A549 (cell line): ENCODE measurements at regions not wholly inside any gene's neighbourhood (a gene's known extent, or its start where the extent isn't known, plus 50 kb on each side); places are given as distances from the start of the nearest gene placed in this dataset.

ENCODE experiments used
- ATAC-seq, 2 experiments: fragments of 200-7000 bp in 1 of 2; fragments of >200 bp in 1 of 2; cut with Nextera tagmentation in 1 of 2; cut with Tn5 transposase in 1 of 2; 3 replicates each; pipeline versions ENCODE4 v1.8.0 to v1.9.1; 2018 to 2020; ENCODE audit warnings: mild to moderate bottlenecking in 1 of 2, moderate library complexity in 1 of 2
- CTCF ChIA-PET: fragments of 300-600 bp; sonication (Branson Sonifier 250); formaldehyde crosslinking; extraction: SDS; loops from one replicate; lab custom pipeline; 2021; ENCODE audit warnings: antibody characterized with exemption, inconsistent platforms; lab: Yijun Ruan, JAX
- POLR2A ChIA-PET: fragments of 350-600 bp; formaldehyde crosslinking; extraction: SDS; loops from one replicate; lab custom pipeline; 2021; ENCODE audit warnings: antibody characterized with exemption, inconsistent platforms; lab: Yijun Ruan, JAX
- DNase-seq, 2 experiments: peaks; one replicate each; pipeline versions ENCODE4 v3.0.0 to v3.0.0-alpha.2; 2011 to 2016; ENCODE audit warnings: low read depth in 1 of 2, low spot score in 1 of 2
- FAIRE-seq: peaks from 2 replicates; lab custom pipeline; 2011; peaks lifted over from hg19 to GRCh38; lab: Jason Lieb, UNC
- H3K27ac ChIP-seq, 2 experiments: fragments of >200 bp; sonication (Bioruptor Twin); formaldehyde crosslinking; 3 replicates each; pipeline ENCODE4 v1.5.1; 2016 to 2017
- H3K4me1 ChIP-seq: fragments of >200 bp; sonication (Bioruptor Twin); formaldehyde crosslinking; 3 replicates; pipeline ENCODE4 v1.6.1; 2016
- H3K4me2 ChIP-seq: fragments of >200 bp; sonication (Bioruptor Twin); formaldehyde crosslinking; 3 replicates; pipeline ENCODE4 v1.6.1; 2016
- H3K4me3 ChIP-seq: fragments of >200 bp; sonication (Bioruptor Twin); formaldehyde crosslinking; 3 replicates; pipeline ENCODE4 v1.5.1; 2016
- H3K9me3 ChIP-seq: fragments of >200 bp; sonication (Bioruptor Twin); formaldehyde crosslinking; 3 replicates; pipeline ENCODE4 v1.6.1; 2016
- ATOH8 ChIP-seq: fragments of 250-450 bp; sonication (Bioruptor Pico); IDR thresholded peaks from 2 replicates; pipeline ENCODE4 v1.5.0; 2020; ENCODE audit warnings: low read depth, mild to moderate bottlenecking, moderate library complexity
- BHLHE40 ChIP-seq: IDR thresholded peaks from 2 replicates; pipeline ENCODE4 v1.6.1; 2012; ENCODE audit warnings: low read depth, low read length, inconsistent platforms
- CBX2 ChIP-seq: fragments of 200-600 bp; sonication (generic); IDR thresholded peaks from 2 replicates; pipeline ENCODE4 v1.6.1; 2016; ENCODE audit warnings: low read depth, mild to moderate bottlenecking, borderline replicate concordance
- CEBPB ChIP-seq, 2 experiments: fragments of >200 bp in 1 of 2; sonication (Bioruptor Twin) in 1 of 2; formaldehyde crosslinking in 1 of 2; IDR thresholded peaks; 2 replicates each; pipeline ENCODE4 v1.6.1; 2012 to 2016
- CHD4 ChIP-seq: fragments of 200-600 bp; sonication (generic); IDR thresholded peaks from 2 replicates; pipeline ENCODE4 v1.6.1; 2016; ENCODE audit warnings: antibody characterized with exemption, mild to moderate bottlenecking, borderline replicate concordance
- EHMT2 ChIP-seq: fragments of 200-600 bp; sonication (generic); IDR thresholded peaks from 2 replicates; pipeline ENCODE4 v1.6.1; 2016; ENCODE audit warnings: antibody characterized with exemption, low read depth, mild to moderate bottlenecking, moderate library complexity
- FOSB ChIP-seq: fragments of 250-450 bp; sonication (Bioruptor Pico); IDR thresholded peaks from 2 replicates; pipeline ENCODE4 v1.5.0; 2020; ENCODE audit warnings: mild to moderate bottlenecking, moderate library complexity
- FOXS1 ChIP-seq: fragments of 250-450 bp; sonication (Bioruptor Pico); IDR thresholded peaks from 2 replicates; pipeline ENCODE4 v1.5.0; 2020; ENCODE audit warnings: mild to moderate bottlenecking, moderate library complexity
- HEYL ChIP-seq: fragments of 250-450 bp; sonication (Bioruptor Pico); IDR thresholded peaks from 2 replicates; pipeline ENCODE4 v1.8.0; 2021; ENCODE audit warnings: mild to moderate bottlenecking, moderate library complexity
- HOXA7 ChIP-seq: fragments of 250-450 bp; sonication (Bioruptor Pico); IDR thresholded peaks from 2 replicates; pipeline ENCODE4 v1.5.0; 2020; ENCODE audit warnings: mild to moderate bottlenecking, moderate library complexity
- HOXB13 ChIP-seq: fragments of 250-450 bp; sonication (Bioruptor Pico); IDR thresholded peaks from 2 replicates; pipeline ENCODE4 v1.5.0; 2020; ENCODE audit warnings: low read depth, mild to moderate bottlenecking, moderate library complexity
- JUNB ChIP-seq: fragments of >200 bp; sonication (Bioruptor Twin); formaldehyde crosslinking; IDR thresholded peaks from 2 replicates; pipeline ENCODE4 v1.6.1; 2016
- KDM5A ChIP-seq: fragments of 200-600 bp; sonication (generic); IDR thresholded peaks from 2 replicates; pipeline ENCODE4 v1.6.1; 2016; ENCODE audit warnings: antibody characterized with exemption, mild to moderate bottlenecking
- MAFK ChIP-seq: fragments of 450-650 bp; IDR thresholded peaks from 2 replicates; pipeline ENCODE4 v1.6.1; 2014; ENCODE audit not compliant: partially characterized antibody
- MAZ ChIP-seq: fragments of 150-350 bp; IDR thresholded peaks from 2 replicates; pipeline ENCODE4 v1.6.1; 2014; ENCODE audit warnings: antibody characterized with exemption, low read depth, low read length, borderline replicate concordance
- MYC ChIP-seq: IDR thresholded peaks from 2 replicates; pipeline ENCODE4 v1.6.1; 2012; ENCODE audit warnings: mild to moderate bottlenecking, inconsistent platforms, low read length, improper control_type of control experiment, borderline replicate concordance
- NFE2L2 ChIP-seq: fragments of 150-350 bp; conservative IDR thresholded peaks from 2 replicates; pipeline ENCODE4 v1.6.1; 2014; ENCODE audit warnings: low read length
- NPAS2 ChIP-seq: fragments of 250-450 bp; sonication (Bioruptor Pico); IDR thresholded peaks from 2 replicates; pipeline ENCODE4 v1.8.0; 2022; ENCODE audit warnings: mild to moderate bottlenecking, moderate library complexity, borderline replicate concordance
- POLR2AphosphoS2 ChIP-seq: conservative IDR thresholded peaks from 2 replicates; pipeline ENCODE4 v1.6.1; 2012; ENCODE audit warnings: low read length, improper control_type of control experiment, inconsistent platforms
- RARB ChIP-seq: fragments of 250-450 bp; sonication (Bioruptor Pico); IDR thresholded peaks from 2 replicates; pipeline ENCODE4 v1.8.0; 2021; ENCODE audit warnings: mild to moderate bottlenecking, moderate library complexity
- RFX5 ChIP-seq: fragments of 450-650 bp; IDR thresholded peaks from 2 replicates; pipeline ENCODE4 v1.7.1; 2014; ENCODE audit warnings: antibody characterized with exemption, mild to moderate bottlenecking, moderate library complexity
- SMC3 ChIP-seq: fragments of >200 bp; sonication (Bioruptor Twin); formaldehyde crosslinking; IDR thresholded peaks from 3 replicates; pipeline ENCODE4 v1.6.1; 2018; ENCODE audit warnings: inconsistent platforms
- SREBF2 ChIP-seq: fragments of 450-650 bp; IDR thresholded peaks from 2 replicates; pipeline ENCODE4 v1.6.1; 2014; ENCODE audit warnings: mild to moderate bottlenecking, moderate library complexity
- ZC3H11A ChIP-seq: fragments of 450-650 bp; IDR thresholded peaks from 2 replicates; pipeline ENCODE4 v1.6.1; 2014; ENCODE audit warnings: antibody characterized with exemption, mild to moderate bottlenecking
- WGBS: methylation state at CpG from one replicate; pipeline ENCODE4 v1.1.6; 2017; ENCODE audit errors: missing lambda C conversion rate; 5-methylcytosine and 5-hydroxymethylcytosine counted together
- TF ChIP-seq, protein P1 (sequence below): fragments of >200 bp; sonication (Bioruptor Twin); formaldehyde crosslinking; IDR thresholded peaks from 3 replicates; pipeline ENCODE4 v1.6.1; 2016
- TF ChIP-seq, protein P2 (sequence below): IDR thresholded peaks from 2 replicates; pipeline ENCODE4 v1.6.1; 2012
- TF ChIP-seq, protein P3 (sequence below): fragments of 450-650 bp; IDR thresholded peaks from 2 replicates; pipeline ENCODE4 v1.6.1; 2014; ENCODE audit warnings: antibody characterized with exemption

DNA sequence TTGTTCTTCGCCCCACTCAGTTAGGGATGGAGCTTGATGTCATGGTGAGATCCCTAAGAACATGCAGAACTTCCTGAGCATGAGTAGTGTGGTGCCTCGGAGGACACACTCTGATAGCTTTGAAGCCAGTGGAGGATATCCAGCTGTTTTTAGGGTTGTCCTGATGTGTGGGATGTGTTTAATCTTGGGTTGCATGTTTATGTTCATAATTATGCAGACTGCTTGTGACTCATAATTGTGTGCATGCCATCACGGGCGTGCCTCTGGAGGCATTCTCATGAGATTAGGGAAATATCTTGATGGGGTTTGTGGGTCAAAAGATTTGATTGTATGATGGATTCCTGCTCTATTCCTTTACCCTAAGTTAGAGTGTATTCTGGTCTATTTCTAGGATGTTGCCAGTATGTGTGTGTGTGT is 267.4 kb upstream of the PELI2 start:
- DNase-seq (peak in 1 of 2 experiments; percentile 10), ATAC-seq (peak in 1 of 2 experiments; percentile 36; a peak in 2 of 6 replicates), FAIRE-seq (no peak)
- ChIA-PET CTCF (interaction anchor here (0.6 kb wide), 1 partner anchor 649 kb away, joined by 3 read pairs; no protein-coding TSS in a partner anchor), POLR2A (no interaction called here)
- no peak overlapping the region for H3K4me3 ChIP-seq
- 47% methylated on average over 4 of the region's 4 CpGs for WGBS
- no peak overlapping the region for H3K4me2 ChIP-seq
- TF ChIP-seq FOXS1 (CRISPR knock-in tag) (no peak), CEBPB (IDR thresholded peaks at IDR 0.05) (no peak), NPAS2 (no peak), BHLHE40 (no peak), RARB (CRISPR knock-in tag) (no peak)
- TF ChIP-seq, protein P1, sequence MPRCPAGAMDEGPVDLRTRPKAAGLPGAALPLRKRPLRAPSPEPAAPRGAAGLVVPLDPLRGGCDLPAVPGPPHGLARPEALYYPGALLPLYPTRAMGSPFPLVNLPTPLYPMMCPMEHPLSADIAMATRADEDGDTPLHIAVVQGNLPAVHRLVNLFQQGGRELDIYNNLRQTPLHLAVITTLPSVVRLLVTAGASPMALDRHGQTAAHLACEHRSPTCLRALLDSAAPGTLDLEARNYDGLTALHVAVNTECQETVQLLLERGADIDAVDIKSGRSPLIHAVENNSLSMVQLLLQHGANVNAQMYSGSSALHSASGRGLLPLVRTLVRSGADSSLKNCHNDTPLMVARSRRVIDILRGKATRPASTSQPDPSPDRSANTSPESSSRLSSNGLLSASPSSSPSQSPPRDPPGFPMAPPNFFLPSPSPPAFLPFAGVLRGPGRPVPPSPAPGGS, result no peak
- no peaks in the 10 kb centered on the region for H3K9me3 ChIP-seq
- no peak overlapping the region for H3K27ac ChIP-seq
- H3K4me1 ChIP-seq, result peaks cover 24% of the 10 kb centered on the region; the same call in 2 of the 3 replicates

- peaks cover 24% of the 10 kb centered on the region; the same call in 2 of the 3 replicates for H3K4me1 ChIP-seq
- ATAC-seq (no peak), FAIRE-seq (no peak), DNase-seq (no peak)
- ChIA-PET CTCF (interaction anchor here (0.6 to 1.0 kb wide), 2 partner anchors 120 to 649 kb away, joined by 3 read pairs; no protein-coding TSS in a partner anchor), POLR2A (no interaction called here)
- H3K4me3 ChIP-seq, result no peak overlapping the region
- WGBS, result 83% methylated on average over 2 of the region's 2 CpGs
- TF ChIP-seq EHMT2 (no peak), SMC3 (no peak), RARB (CRISPR knock-in tag) (no peak), HOXB13 (CRISPR knock-in tag) (no peak), JUNB (no peak), CEBPB (IDR thresholded peaks at IDR 0.05) (no peak), MYC (no peak), HOXA7 (no peak), NFE2L2 (no peak), CHD4 (no peak), KDM5A (no peak), MAZ (no peak)
- TF ChIP-seq, protein P2, sequence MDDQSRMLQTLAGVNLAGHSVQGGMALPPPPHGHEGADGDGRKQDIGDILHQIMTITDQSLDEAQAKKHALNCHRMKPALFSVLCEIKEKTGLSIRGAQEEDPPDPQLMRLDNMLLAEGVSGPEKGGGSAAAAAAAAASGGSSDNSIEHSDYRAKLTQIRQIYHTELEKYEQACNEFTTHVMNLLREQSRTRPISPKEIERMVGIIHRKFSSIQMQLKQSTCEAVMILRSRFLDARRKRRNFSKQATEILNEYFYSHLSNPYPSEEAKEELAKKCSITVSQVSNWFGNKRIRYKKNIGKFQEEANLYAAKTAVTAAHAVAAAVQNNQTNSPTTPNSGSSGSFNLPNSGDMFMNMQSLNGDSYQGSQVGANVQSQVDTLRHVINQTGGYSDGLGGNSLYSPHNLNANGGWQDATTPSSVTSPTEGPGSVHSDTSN, result no peak
- TF ChIP-seq, protein P3, sequence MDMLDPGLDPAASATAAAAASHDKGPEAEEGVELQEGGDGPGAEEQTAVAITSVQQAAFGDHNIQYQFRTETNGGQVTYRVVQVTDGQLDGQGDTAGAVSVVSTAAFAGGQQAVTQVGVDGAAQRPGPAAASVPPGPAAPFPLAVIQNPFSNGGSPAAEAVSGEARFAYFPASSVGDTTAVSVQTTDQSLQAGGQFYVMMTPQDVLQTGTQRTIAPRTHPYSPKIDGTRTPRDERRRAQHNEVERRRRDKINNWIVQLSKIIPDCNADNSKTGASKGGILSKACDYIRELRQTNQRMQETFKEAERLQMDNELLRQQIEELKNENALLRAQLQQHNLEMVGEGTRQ, result no peak
- H3K9me3 ChIP-seq, result no peaks in the 10 kb centered on the region
- H3K4me2 ChIP-seq, result no peak overlapping the region
- no peak overlapping the region for H3K27ac ChIP-seq
Measured at GRCh38 chr14:55851301-55851700, 266.9 kb upstream of the PELI2 start.

- ChIA-PET CTCF (interaction anchor here (1.0 kb wide), 1 partner anchor 120 kb away, joined by 3 read pairs; no protein-coding TSS in a partner anchor), POLR2A (no interaction called here)
- no peak overlapping the region for H3K4me2 ChIP-seq
- H3K4me3 ChIP-seq, result no peak overlapping the region
- H3K27ac ChIP-seq, result no peak overlapping the region
- ATAC-seq (no peak), DNase-seq (no peak), FAIRE-seq (no peak)
- 66% methylated on average over 2 of the region's 2 CpGs for WGBS
- H3K4me1 ChIP-seq, result peaks cover 20% of the 10 kb centered on the region; the same call in 2 of the 3 replicates
- TF ChIP-seq MYC, result no peak
- TF ChIP-seq HOXA7, result no peak
- no peak for TF ChIP-seq CBX2
- TF ChIP-seq POLR2AphosphoS2, result no peak
- TF ChIP-seq, protein P3, result no peak
- no peak for TF ChIP-seq BHLHE40
- no peak for TF ChIP-seq SMC3
- no peak for TF ChIP-seq ZC3H11A
- TF ChIP-seq RARB (CRISPR knock-in tag), result no peak
- TF ChIP-seq FOSB, result no peak
- TF ChIP-seq SREBF2, result no peak
- no peak for TF ChIP-seq ATOH8
- no peak for TF ChIP-seq HEYL
- no peak for TF ChIP-seq KDM5A
- TF ChIP-seq RFX5, result no peak
- no peak for TF ChIP-seq MAFK
- no peak for TF ChIP-seq FOXS1 (CRISPR knock-in tag)
- no peaks in the 10 kb centered on the region for H3K9me3 ChIP-seq
Measured at GRCh38 chr14:55851961-55852360, 266.2 kb upstream of the PELI2 start.
